SK-N-SH treated with all-trans-retinoic acid at 6 μM for 48 hours (cell line): ENCODE measurements at regions not wholly inside any gene's neighbourhood (a gene's known extent, or its start where the extent isn't known, plus 50 kb on each side); places are given as distances from the start of the nearest gene placed in this dataset.

ENCODE experiments used
- ATAC-seq: fragments of 200-7000 bp; cut with Tn5 transposase; 3 replicates; pipeline ENCODE4 v1.9.1; 2020; ENCODE audit warnings: mild to moderate bottlenecking, moderate library complexity
- ARNTL ChIP-seq: fragments of 450-650 bp; formaldehyde crosslinking; IDR thresholded peaks from 2 replicates; pipeline ENCODE4 v1.5.0; 2020; ENCODE audit warnings: low read depth, mild to moderate bottlenecking, moderate library complexity, borderline replicate concordance
- BACH2 ChIP-seq: fragments of 250-450 bp; sonication (Bioruptor Pico); IDR thresholded peaks from 2 replicates; pipeline ENCODE4 v1.9.0; 2021; ENCODE audit warnings: mild to moderate bottlenecking, borderline replicate concordance
- CREB5 ChIP-seq: fragments of 250-450 bp; sonication (Bioruptor Pico); IDR thresholded peaks from 2 replicates; pipeline ENCODE4 v1.5.1; 2020; ENCODE audit warnings: low read depth, mild to moderate bottlenecking, moderate library complexity
- CSDC2 ChIP-seq: fragments of 250-450 bp; sonication (Bioruptor Pico); IDR thresholded peaks from 2 replicates; pipeline ENCODE4 v1.5.0; 2020; ENCODE audit warnings: mild to moderate bottlenecking, moderate library complexity
- GLIS3 ChIP-seq: fragments of 250-450 bp; sonication (Bioruptor Pico); IDR thresholded peaks from 2 replicates; pipeline ENCODE4 v1.5.0; 2020; ENCODE audit warnings: mild to moderate bottlenecking, moderate library complexity
- ISL1 ChIP-seq: fragments of 250-450 bp; sonication (Bioruptor Pico); IDR thresholded peaks from 2 replicates; pipeline ENCODE4 v2.1.2; 2022; ENCODE audit warnings: mild to moderate bottlenecking, moderate library complexity
- OSR1 ChIP-seq: fragments of 250-450 bp; sonication (Bioruptor Pico); IDR thresholded peaks from 2 replicates; pipeline ENCODE4 v1.8.0; 2022; ENCODE audit warnings: moderate library complexity, mild to moderate bottlenecking, inconsistent platforms
- PATZ1 ChIP-seq: fragments of 250-450 bp; sonication (Bioruptor Pico); IDR thresholded peaks from 2 replicates; pipeline ENCODE4 v1.8.0; 2020; ENCODE audit warnings: mild to moderate bottlenecking, moderate library complexity, borderline replicate concordance
- POU6F1 ChIP-seq: fragments of 250-450 bp; sonication (Bioruptor Pico); IDR thresholded peaks from 2 replicates; pipeline ENCODE4 v1.8.0; 2021; ENCODE audit warnings: low read depth, mild to moderate bottlenecking, moderate library complexity, borderline replicate concordance
- RARB ChIP-seq: fragments of 250-450 bp; sonication (Bioruptor Pico); IDR thresholded peaks from 2 replicates; pipeline ENCODE4 v1.8.0; 2021; ENCODE audit warnings: mild to moderate bottlenecking, moderate library complexity
- SNAI2 ChIP-seq: fragments of 250-450 bp; sonication (Bioruptor Pico); IDR thresholded peaks from 2 replicates; pipeline ENCODE4 v1.5.0; 2020; ENCODE audit warnings: mild to moderate bottlenecking, moderate library complexity
- TCF4 ChIP-seq: fragments of 250-450 bp; sonication (Bioruptor Pico); IDR thresholded peaks from 2 replicates; pipeline ENCODE4 v1.8.0; 2021; ENCODE audit warnings: mild to moderate bottlenecking, moderate library complexity, borderline replicate concordance
- TOX ChIP-seq: fragments of 250-450 bp; sonication (Bioruptor Pico); IDR thresholded peaks from 2 replicates; pipeline ENCODE4 v1.8.0; 2021; ENCODE audit warnings: mild to moderate bottlenecking, moderate library complexity, borderline replicate concordance
- TSHZ2 ChIP-seq: fragments of 250-450 bp; sonication (Bioruptor Pico); IDR thresholded peaks from 2 replicates; pipeline ENCODE4 v1.5.0; 2020; ENCODE audit warnings: mild to moderate bottlenecking, moderate library complexity
- ZC3H10 ChIP-seq: fragments of 250-450 bp; sonication (Bioruptor Pico); IDR thresholded peaks from 2 replicates; pipeline ENCODE4 v1.5.1; 2021; ENCODE audit warnings: mild to moderate bottlenecking, moderate library complexity
- ZFP3 ChIP-seq: fragments of 250-450 bp; sonication (Bioruptor Pico); IDR thresholded peaks from 2 replicates; pipeline ENCODE4 v1.5.0; 2020; ENCODE audit warnings: mild to moderate bottlenecking, moderate library complexity
- ZFP30 ChIP-seq: fragments of 450-650 bp; formaldehyde crosslinking; IDR thresholded peaks from 2 replicates; pipeline ENCODE4 v1.5.0; 2022; ENCODE audit warnings: mild to moderate bottlenecking, moderate library complexity
- ZNF565 ChIP-seq: fragments of 450-650 bp; formaldehyde crosslinking; conservative IDR thresholded peaks from 2 replicates; pipeline ENCODE4 v1.5.0; 2020; ENCODE audit warnings: low read depth, mild to moderate bottlenecking, moderate library complexity
- ZNF70 ChIP-seq: fragments of 450-650 bp; formaldehyde crosslinking; IDR thresholded peaks from 2 replicates; pipeline ENCODE4 v1.5.0; 2020; ENCODE audit warnings: mild to moderate bottlenecking, moderate library complexity
- ZNF8 ChIP-seq: fragments of 450-650 bp; formaldehyde crosslinking; IDR thresholded peaks from 2 replicates; pipeline ENCODE4 v1.5.0; 2020; ENCODE audit warnings: mild to moderate bottlenecking, moderate library complexity

GRCh38 chr20:39124064-39124463 is 161.9 kb downstream of the DHX35 start:
- no peak for ATAC-seq
- TF ChIP-seq TOX (CRISPR knock-in tag): no peak
- TF ChIP-seq TSHZ2 (CRISPR knock-in tag): no peak
- no peak for TF ChIP-seq PATZ1 (CRISPR knock-in tag)
- no peak for TF ChIP-seq ISL1
- no peak for TF ChIP-seq BACH2 (CRISPR knock-in tag)
- no peak for TF ChIP-seq ZNF8
- no peak for TF ChIP-seq CSDC2 (CRISPR knock-in tag)
- TF ChIP-seq POU6F1 (CRISPR knock-in tag): no peak
- no peak for TF ChIP-seq ZFP30 (CRISPR knock-in tag)
- no peak for TF ChIP-seq ZFP3 (CRISPR knock-in tag)
- no peak for TF ChIP-seq TCF4 (CRISPR knock-in tag)
- no peak for TF ChIP-seq ZC3H10 (CRISPR knock-in tag)
- TF ChIP-seq RARB (CRISPR knock-in tag): no peak
- TF ChIP-seq ZNF565 (CRISPR knock-in tag): no peak
- no peak for TF ChIP-seq SNAI2 (CRISPR knock-in tag)
- TF ChIP-seq OSR1 (CRISPR knock-in tag): no peak
- no peak for TF ChIP-seq ZNF70 (CRISPR knock-in tag)
- TF ChIP-seq GLIS3: no peak
- no peak for TF ChIP-seq CREB5 (CRISPR knock-in tag)
- no peak for TF ChIP-seq ARNTL (CRISPR knock-in tag)

GRCh38 chr20:39123185-39123557 is 161.0 kb downstream of the DHX35 start:
- ATAC-seq: no peak
- TF ChIP-seq CREB5 (CRISPR knock-in tag) (no peak), TOX (CRISPR knock-in tag) (no peak), ISL1 (no peak), ZNF565 (CRISPR knock-in tag) (no peak), ZNF8 (no peak), GLIS3 (no peak)

- ATAC-seq: no peak
- TF ChIP-seq ISL1 (no peak), TSHZ2 (CRISPR knock-in tag) (no peak)
These were observed 155.3 kb downstream of the DHX35 start for GRCh38 chr20:39117491-39117890.
